ENCODE measurements at regions not wholly inside any gene's neighbourhood (a gene's known extent, or its start where the extent isn't known, plus 50 kb on each side); places are given as distances from the start of the nearest gene placed in this dataset.

DNA sequence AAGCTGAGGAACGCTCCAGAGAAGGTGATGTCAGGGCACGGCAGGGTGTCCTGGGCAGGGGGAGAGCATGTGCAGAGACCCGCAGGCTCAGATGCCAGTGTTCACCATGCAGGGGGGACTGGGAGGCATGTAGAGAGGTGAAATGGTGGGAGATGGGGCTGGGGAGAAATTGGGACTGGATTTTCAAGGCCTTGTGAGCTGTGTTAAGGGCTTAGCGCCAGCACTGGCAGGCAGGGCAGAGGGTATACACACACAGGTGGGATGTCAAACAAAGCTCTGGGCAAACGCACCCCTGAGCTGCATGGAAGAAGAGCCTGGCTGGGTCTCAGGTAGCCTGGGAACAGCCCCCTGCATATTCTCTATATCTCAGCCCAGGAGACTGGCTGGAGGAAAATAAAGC lies 282.7 kb downstream of the SHQ1 start:
- DNase-seq (ENCODE audit: low read depth): no peak

DNA sequence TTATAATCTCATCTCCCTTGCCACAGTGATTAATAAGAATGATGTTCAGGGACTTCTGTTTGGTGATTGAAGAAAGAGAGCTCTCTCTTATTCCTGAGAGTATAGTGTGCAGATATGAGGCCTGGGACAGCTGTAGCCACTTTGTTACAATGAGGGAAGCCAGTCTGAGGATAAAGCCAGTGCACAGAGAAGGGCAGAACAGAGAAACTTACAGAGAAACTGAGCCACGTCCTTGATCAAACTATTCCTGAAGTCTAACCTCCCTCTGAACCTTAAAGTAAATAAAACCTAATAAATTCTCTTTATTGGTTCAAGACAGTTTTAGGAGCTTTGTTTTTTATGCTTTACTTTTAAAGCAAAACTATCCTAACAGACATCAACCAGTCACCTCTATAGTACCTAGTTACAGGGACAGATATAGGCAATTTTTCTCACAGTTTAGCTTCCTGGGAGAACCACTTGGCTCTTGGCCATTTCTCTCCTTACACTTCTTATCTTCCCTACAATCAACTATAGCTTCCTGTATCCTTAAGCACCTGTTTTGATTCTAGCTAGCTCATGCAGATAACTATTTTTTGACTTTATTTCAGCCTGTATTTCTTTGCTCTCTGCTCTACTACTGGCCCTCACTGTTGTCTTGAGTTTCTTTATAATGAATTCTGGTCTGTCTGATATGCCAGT lies 284.4 kb downstream of the SHQ1 start:
- DNase-seq (ENCODE audit: low read depth): no peak

DNA sequence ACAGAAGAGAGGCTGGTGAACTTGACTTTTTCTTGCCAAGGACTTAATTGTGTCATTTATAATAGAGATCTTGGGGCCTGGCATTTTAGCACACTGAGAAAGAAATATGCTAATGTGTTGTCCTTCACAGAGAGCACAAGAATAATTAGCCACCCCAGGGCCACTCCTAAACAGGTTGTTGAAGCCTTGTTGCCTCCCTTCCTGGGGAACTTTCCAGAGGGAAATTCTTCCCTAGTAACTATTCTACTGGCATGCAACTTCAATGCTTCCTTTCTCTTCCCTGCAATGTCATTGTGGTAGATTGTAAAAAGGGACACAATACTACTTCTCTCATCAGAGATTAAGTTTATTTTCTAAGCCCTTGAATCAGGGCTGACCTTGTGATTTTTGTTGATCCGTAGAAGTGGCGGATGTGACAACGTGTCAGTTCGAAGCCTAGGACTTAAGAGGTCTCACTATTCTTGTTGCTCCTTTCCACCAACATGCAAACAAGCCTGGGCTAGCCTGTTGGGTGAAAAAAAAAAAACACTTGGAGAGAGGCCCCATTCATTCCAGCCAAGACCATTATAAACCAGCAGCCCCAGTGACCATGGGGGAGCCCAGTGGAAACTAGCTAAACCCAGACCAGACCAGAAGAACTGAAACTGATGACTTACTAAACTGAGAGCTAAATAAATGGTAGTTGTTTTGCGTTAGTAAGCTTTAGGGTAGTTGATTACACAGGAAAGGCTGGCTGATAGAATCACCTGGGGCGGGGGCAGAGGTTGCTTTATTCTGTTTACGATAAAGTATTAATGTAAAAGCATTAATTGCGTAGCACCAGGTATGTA lies 287.2 kb downstream of the SHQ1 start:
- DNase-seq (ENCODE audit: low read depth): no peak

DNA sequence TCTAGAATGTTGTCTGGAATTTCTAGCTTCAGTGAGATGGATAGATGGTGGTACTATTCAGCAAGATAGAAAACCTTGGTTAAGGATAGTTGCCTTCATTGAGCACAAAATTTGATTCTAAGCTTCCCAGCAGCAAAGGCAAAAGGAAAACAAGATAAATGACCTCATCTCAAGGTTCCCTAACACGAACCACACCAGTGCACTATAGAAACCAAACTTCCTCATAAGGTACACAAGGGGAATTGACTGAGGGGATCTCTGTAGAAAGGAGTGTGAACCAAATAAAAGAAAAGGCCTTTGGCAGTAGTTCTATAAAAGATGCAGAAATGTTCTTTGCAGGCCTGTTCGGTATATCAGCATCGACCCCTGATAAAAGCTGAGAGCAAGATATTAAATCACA lies 288.9 kb downstream of the SHQ1 start:
- DNase-seq (ENCODE audit: low read depth): no peak

DNA sequence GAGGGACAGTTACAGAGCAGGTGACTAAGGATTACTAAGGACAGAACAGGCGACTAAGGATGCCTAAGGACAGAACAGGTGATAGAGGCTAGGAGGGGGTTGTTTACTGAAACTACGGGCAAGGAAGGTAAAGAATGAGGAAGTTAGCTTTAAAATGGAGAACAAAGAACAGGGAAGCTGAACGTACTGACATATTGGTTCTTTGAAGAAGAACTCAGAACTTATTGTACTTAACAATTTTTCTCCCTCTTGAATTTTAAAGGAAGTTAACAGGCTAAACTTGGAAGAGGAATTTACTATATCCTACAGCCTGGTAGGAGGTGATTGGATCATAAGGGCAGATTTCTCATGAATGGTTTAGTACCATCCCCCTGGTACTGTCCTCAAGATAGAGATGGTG lies 290.2 kb downstream of the SHQ1 start:
- no peak for DNase-seq (ENCODE audit: low read depth)

DNA sequence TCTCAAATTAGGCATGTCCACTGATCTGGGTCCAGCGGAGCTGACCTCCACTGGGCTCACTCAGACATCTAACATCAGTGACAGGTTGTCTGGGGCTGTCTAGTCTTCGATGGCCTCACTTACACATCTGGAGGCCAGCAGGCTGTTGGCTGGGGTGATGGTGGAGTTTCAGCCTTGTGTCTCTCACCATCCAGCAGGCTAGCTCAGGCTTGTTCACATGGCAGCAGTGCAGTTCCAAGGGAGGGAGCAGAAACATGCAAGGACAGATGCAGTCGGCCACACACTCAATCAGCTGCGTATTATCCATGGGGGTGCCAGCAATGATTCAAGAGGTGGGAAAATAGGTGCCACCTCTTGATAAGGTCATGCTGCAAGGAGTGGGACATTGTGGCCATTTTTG lies 292.5 kb downstream of the SHQ1 start:
- DNase-seq (ENCODE audit: low read depth): no peak

DNA sequence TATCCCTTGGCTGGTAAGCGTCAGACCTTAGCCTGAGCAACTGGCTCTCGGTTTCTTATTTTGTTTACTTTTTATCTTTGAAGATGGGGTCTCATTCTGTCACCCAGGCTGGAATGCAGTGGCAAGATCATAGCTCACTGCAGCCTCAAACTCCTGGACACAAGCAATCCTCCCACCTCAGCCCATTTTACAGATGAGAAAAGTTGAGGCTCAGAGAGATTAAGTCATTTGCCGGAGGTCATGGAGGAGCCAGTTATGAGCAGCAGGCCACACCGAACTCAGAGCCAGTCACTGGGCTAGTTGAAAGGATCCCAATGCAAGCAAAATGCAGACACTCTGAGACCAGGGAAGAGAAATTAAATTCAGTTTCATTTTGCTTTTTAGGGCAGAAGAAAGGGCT lies 293.6 kb downstream of the SHQ1 start:
- DNase-seq (ENCODE audit: low read depth): no peak

DNA sequence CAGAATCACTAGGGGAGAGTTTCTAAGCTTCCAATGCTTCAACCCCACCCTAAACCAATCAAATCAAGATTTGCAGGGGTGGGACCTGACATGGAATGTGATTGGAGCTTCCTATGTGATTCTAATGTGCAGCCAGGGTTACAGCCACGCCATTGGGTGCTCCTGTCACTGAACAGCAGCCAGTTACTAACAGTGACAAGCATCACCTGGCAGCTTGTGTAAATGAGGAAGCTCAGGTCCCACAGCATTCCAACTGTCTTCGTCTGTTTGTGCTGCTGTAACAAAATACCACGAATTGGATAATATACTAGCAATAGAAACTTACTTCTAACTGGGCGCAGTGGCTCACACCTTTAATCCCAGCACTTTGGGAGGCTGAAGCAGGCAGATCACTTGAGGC lies 294.9 kb downstream of the SHQ1 start:
- no peak for DNase-seq (ENCODE audit: low read depth)

DNA sequence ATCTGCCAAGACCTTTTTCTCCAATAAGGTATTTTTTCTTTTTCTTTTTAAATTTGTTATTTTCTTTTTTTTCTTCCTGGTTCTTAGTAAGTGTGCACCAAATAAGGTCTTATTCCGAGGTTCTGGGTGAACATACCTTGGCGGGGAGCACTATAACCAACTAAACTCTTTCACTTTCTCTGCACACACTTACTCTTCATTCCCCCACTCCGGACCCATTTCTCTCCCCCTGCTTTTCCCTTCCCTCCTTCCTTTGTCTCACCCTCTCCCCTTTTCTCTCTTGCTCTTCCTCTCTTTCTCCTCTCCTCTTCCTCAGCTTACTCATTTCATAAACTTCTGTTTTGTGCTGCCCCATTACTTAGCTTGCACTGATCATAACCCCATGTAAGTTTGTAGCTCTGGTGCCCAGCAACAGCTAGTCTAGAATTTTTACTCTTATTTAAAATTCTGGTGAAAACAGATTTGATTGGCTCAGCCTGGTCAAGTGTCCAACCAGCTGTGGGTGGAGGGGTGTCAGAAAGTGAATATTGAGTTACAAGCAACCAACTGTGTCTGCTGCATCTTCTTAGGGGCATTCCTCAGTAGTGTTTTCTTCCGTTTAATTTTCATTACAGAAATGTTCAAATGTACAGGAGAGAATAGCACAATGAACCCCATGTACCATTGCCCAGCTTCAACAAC lies 297.5 kb downstream of the SHQ1 start:
- DNase-seq (ENCODE audit: low read depth): no peak

DNA sequence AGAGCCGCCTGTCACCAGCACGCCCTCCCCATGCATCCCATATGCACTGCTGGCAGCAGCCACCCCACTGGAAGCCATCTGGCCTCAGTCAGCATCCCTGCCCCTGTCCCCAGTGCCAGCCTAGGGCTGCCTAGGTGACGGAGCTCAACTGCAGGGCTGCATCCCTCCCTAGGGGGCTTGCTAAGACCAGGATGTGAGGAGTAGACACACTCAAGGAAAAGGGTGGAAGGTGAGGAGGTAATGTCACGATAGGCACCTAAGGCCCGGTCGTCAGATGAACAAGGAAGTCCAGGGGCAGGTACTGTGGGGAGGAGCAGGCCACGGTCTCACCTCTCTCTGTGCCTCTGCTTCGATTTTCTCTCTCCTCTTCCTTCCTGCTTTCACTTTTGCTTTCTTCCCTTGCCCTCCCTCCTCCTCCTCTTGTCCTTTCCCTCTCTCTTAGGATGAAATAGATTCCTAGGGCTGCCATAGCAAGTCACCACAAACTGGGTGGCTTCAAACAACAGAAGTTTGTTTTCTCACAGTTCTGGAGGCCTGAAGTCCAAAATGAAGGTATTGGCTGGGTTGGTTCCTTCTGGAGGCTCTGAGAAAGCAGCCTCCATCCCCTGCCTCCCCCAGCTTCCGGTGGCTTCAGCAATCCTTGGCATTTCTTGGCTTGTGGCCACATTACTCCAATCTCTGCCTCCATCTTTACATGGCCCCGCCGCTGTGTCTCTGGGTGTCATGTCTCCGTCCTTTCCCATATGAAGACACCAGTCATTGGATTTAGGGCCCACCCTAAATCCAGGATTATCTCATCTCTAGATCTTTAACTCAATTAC lies 298.3 kb downstream of the SHQ1 start:
- no peak for DNase-seq (ENCODE audit: low read depth)

DNA sequence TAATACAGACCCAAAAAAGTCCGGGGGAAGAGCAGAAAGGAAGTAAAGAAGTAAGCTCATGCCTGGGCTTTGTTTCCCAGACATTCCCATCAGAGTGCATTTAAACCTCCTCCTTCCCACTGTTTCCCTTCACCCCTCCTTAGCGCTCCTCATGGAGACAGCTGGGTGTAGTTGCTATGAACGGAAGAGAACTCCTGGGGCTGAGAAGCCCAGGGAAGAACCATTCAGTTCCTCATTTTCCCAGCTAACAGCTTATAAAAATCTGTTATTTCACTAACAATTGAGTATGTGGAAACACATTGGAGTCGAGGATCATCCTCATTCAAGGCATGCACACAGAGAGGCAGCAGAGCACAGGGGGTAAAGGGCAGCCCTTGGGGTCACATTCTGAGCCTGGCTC lies 299.3 kb downstream of the SHQ1 start:
- DNase-seq (ENCODE audit: low read depth): no peak

DNA sequence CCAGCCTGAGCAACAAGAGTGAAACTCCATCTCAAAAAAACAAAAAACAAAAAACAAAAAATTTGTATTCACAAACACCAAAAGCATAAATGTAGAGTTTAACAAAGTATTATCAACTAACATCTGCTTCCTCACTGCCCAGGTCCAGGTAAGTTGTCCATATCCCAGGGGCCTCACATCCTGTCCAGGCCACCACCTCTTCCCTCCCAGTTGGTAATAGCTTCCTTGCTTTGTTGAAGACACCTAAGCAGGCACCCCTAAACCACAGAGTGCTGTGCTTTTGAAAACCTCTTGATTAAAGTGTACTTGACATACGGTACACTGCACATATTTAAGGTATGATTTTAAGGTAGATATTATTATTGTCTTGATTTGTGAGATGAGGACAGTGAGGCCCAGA lies 299.8 kb downstream of the SHQ1 start:
- no peak for DNase-seq (ENCODE audit: low read depth)

DNA sequence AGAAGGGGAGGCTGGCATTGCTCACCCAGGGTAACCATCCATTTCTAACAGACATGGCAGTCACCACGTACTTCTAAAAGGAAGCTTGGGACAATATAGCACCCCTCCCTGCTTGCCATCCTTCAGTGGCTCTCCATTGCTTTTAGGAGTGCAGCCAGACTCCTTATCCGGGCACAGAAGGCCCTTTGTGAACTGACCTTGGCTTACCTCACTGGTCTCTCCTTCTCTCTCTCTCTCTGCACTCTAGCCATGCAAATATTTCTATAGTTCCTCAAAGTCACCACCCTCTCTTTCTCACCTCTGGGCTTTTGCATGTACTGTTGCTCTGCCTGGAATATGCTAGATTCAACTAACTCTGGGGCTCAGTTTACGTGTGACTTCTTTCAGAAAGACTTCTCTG lies 301.1 kb downstream of the SHQ1 start:
- no peak for DNase-seq (ENCODE audit: low read depth)

DNA sequence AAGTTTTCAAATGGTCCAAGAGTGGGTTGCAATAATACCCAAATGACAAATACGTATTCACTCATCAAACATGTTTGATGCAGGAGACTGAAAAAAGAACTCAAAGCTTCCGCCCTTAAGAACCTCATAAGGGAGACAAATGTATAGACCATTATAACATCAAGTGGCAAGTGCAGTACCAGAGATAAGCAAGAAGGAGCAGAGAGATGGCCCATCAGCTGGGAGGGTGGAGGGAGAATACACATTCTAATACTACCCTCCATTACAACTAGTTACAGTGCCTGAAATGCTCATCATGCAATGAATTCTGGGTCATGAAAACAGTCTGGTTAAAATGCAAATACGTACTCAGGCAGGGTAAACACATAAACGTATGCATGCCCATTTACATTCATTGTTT lies 304.0 kb downstream of the SHQ1 start:
- DNase-seq (ENCODE audit: low read depth): no peak

DNA sequence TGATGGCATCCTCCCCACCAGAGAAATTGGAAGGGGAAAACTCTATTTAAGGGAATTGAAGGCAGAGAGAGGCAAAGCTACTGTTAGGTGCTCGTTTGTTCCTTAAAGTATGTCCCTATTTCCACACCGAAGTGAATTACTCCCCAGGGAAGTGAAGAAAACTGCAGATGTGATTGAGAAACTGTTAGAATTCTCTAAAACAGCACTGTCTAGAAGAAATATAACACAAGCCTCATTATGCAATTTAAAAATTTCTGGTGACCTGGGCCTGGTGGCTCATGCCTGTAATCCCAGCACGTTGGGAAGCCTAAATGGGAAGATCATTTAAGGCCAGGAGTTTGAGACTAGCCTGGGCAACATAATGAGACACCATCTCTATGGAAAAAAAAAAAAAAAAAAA lies 305.0 kb downstream of the SHQ1 start:
- DNase-seq (ENCODE audit: low read depth): no peak

DNA sequence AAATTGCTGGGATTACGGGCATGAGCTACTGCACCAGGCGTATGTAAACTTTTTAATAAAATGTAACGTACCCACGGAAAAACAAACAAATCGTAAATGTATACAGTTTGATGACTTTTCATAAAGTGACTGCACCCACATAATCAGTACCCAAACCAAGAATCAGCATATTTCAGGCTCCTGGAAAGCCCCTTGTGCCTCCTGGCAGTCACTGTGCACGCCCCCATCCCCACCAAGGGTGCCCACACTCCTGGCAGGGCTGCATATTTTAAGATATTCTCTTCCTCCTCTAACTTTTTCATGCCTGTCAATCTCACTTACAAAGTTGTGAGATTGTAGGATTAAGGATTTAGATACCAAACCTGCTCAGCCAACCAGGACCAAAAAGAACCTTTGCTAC lies 305.5 kb downstream of the SHQ1 start:
- DNase-seq (ENCODE audit: low read depth): no peak

DNA sequence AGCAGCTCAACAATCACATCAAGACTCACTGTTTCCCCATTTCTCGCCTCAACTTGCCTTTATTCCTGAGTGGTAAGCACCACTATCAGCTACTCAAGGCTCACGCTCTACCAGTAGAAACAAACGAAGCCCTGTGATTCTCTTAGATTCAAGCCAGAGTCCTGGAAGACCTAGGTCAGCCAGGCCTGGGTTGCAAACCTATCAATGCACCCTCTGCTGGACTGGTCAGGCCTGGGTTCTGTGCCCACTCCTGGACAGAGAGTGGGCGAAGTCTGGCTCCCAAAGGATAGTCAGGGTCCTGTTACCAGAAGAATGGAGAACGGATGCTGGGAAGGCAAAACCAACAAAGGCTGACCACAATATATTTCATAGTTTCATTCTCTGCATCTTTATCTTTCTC lies 308.4 kb downstream of the SHQ1 start:
- no peak for DNase-seq (ENCODE audit: low read depth)

DNA sequence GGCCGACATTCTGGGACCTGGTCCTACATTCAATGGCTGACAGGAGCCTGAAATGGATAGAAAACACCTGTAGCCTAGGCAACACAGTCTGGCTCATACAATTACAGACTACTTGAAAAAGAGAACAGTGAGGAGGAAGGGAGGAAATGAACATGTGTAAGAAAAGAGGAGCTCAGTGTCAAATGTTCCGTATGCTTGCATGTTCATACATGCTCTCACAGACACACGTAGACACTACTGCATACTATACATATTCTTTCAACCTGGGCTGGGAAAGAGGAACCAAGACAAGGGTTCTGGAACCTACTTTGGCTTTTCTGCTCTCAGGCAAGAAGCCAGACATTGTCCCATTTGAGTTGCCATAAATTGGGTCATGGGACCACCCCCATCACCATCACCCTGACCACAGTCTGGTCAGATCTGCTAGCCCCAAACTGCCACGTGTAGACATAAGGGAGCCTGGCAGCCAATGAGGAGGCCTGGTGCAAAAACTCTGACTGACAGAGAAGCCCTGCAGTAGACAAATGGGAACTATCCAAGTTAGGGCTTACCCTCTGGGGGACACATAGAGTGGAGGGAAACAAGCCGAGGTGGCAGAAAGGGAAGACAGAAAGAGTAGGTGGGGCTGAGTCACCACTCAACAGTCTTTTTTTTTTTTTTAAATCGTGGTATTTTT lies 310.0 kb downstream of the SHQ1 start:
- DNase-seq (ENCODE audit: low read depth): no peak

DNA sequence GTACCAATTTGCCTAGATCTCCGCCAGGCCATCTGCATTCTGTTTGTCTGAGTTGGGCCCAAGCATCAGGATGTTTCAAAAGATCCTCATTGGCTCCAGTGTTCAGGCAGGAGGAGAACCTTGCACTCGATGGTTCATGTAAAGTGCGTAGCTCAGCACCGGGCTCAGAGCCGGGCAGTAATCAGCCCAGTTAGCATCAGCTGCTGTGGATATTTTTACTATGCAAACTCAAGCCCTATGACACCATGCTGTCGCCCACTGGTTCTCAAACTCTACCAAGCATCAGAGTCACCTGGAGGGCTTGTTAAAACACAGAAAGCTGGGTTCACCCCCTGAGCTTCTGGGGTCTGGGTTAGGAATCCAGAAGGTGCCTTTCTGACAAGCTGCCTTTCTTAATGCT lies 310.8 kb downstream of the SHQ1 start:
- DNase-seq (ENCODE audit: low read depth): no peak

DNA sequence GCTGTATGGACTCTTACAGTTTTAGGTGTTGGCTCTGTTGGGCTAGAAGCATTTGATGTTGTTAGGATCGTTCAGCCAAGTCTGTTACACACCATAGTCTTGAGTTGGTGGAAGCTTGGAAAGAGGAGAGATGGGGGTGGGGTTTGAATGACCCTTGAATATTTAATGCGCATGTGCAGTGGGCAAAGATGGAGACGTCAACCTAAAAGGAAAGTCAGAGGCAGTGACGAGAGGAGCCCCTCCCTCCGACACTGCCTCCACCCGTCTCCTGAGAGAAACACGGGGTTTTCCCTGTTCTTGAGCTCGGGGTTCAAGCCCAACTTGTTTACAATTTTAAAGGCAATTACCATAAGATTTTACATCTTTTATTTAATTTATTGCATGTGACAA lies 311.4 kb downstream of the SHQ1 start:
- DNase-seq (ENCODE audit: low read depth): no peak

DNA sequence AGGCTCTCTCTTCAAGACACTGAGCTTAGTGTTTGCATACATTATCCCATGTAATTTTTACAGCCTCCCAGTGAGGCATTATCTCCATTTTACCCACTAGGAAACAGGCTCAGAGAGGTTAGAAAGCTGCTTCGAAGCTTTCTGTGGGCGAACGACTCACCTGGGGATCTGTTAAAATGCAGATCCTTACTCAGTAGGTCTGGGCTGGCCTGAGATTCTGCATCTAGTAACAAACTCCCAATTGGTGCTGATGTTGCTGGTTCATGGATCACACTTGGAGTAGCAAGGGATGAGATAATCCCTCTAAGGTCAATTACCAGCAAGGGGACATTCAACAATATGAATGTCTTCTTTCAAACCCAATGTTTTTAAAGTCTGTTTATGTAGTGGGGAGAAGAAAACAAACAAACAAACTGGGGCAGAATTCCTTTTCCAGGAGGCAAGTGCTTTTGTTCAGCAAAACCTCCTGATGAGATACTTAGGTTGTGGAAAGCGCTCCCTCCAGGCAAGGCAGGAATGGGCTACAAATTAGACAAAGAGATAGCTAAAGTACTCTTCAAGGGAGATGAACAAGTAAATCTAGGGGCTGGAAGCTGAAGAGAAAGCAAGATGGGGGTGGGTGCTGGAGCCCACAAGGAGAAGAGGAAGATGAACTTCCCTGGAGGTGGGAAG lies 311.9 kb downstream of the SHQ1 start:
- no peak for DNase-seq (ENCODE audit: low read depth)

Data from activated T-helper 1 cell treated with Interleukin-2 at 50 U/mL for 16 hours (primary cell).